A549 (cell line): ENCODE measurements at regions not wholly inside any gene's neighbourhood (a gene's known extent, or its start where the extent isn't known, plus 50 kb on each side); places are given as distances from the start of the nearest gene placed in this dataset.

Source experiments
- ATAC-seq, 2 experiments: fragments of 200-7000 bp in 1 of 2; fragments of >200 bp in 1 of 2; cut with Nextera tagmentation in 1 of 2; cut with Tn5 transposase in 1 of 2; 3 replicates each; pipeline versions ENCODE4 v1.8.0 to v1.9.1; 2018 to 2020; ENCODE audit warnings: mild to moderate bottlenecking in 1 of 2, moderate library complexity in 1 of 2
- CTCF ChIA-PET: fragments of 300-600 bp; sonication (Branson Sonifier 250); formaldehyde crosslinking; extraction: SDS; loops from one replicate; lab custom pipeline; 2021; ENCODE audit warnings: antibody characterized with exemption, inconsistent platforms; lab: Yijun Ruan, JAX
- POLR2A ChIA-PET: fragments of 350-600 bp; formaldehyde crosslinking; extraction: SDS; loops from one replicate; lab custom pipeline; 2021; ENCODE audit warnings: antibody characterized with exemption, inconsistent platforms; lab: Yijun Ruan, JAX
- DNase-seq, 2 experiments: peaks; one replicate each; pipeline versions ENCODE4 v3.0.0 to v3.0.0-alpha.2; 2011 to 2016; ENCODE audit warnings: low read depth in 1 of 2, low spot score in 1 of 2
- FAIRE-seq: peaks from 2 replicates; lab custom pipeline; 2011; peaks lifted over from hg19 to GRCh38; lab: Jason Lieb, UNC
- H3K27ac ChIP-seq, 2 experiments: fragments of >200 bp; sonication (Bioruptor Twin); formaldehyde crosslinking; 3 replicates each; pipeline ENCODE4 v1.5.1; 2016 to 2017
- H3K4me1 ChIP-seq: fragments of >200 bp; sonication (Bioruptor Twin); formaldehyde crosslinking; 3 replicates; pipeline ENCODE4 v1.6.1; 2016
- H3K4me2 ChIP-seq: fragments of >200 bp; sonication (Bioruptor Twin); formaldehyde crosslinking; 3 replicates; pipeline ENCODE4 v1.6.1; 2016
- H3K4me3 ChIP-seq: fragments of >200 bp; sonication (Bioruptor Twin); formaldehyde crosslinking; 3 replicates; pipeline ENCODE4 v1.5.1; 2016
- H3K9me3 ChIP-seq: fragments of >200 bp; sonication (Bioruptor Twin); formaldehyde crosslinking; 3 replicates; pipeline ENCODE4 v1.6.1; 2016
- BHLHE40 ChIP-seq: IDR thresholded peaks from 2 replicates; pipeline ENCODE4 v1.6.1; 2012; ENCODE audit warnings: low read depth, low read length, inconsistent platforms
- CEBPB ChIP-seq, 2 experiments: fragments of >200 bp in 1 of 2; sonication (Bioruptor Twin) in 1 of 2; formaldehyde crosslinking in 1 of 2; IDR thresholded peaks; 2 replicates each; pipeline ENCODE4 v1.6.1; 2012 to 2016
- ELK1 ChIP-seq: fragments of 150-350 bp; IDR thresholded peaks from 2 replicates; pipeline ENCODE4 v1.6.1; 2014; ENCODE audit warnings: low read depth, mild to moderate bottlenecking, low read length
- FOSL2 ChIP-seq, 2 experiments: fragments of 450-650 bp in 1 of 2; fragments of >200 bp in 1 of 2; sonication (Bioruptor Twin) in 1 of 2; formaldehyde crosslinking; IDR thresholded peaks; 2 replicates each; pipeline versions ENCODE4 v1.5.0 to v1.6.1; 2016 to 2020; ENCODE audit warnings: mild to moderate bottlenecking in 1 of 2, moderate library complexity in 1 of 2
- FOXS1 ChIP-seq: fragments of 250-450 bp; sonication (Bioruptor Pico); IDR thresholded peaks from 2 replicates; pipeline ENCODE4 v1.5.0; 2020; ENCODE audit warnings: mild to moderate bottlenecking, moderate library complexity
- HEYL ChIP-seq: fragments of 250-450 bp; sonication (Bioruptor Pico); IDR thresholded peaks from 2 replicates; pipeline ENCODE4 v1.8.0; 2021; ENCODE audit warnings: mild to moderate bottlenecking, moderate library complexity
- HOXA7 ChIP-seq: fragments of 250-450 bp; sonication (Bioruptor Pico); IDR thresholded peaks from 2 replicates; pipeline ENCODE4 v1.5.0; 2020; ENCODE audit warnings: mild to moderate bottlenecking, moderate library complexity
- HOXB13 ChIP-seq: fragments of 250-450 bp; sonication (Bioruptor Pico); IDR thresholded peaks from 2 replicates; pipeline ENCODE4 v1.5.0; 2020; ENCODE audit warnings: low read depth, mild to moderate bottlenecking, moderate library complexity
- JUN ChIP-seq, 2 experiments: fragments of >200 bp; sonication (Bioruptor Twin); formaldehyde crosslinking; IDR thresholded peaks; 2 replicates in 1 of 2; 3 replicates in 1 of 2; pipeline ENCODE4 v1.6.1; 2016 to 2017
- JUNB ChIP-seq: fragments of >200 bp; sonication (Bioruptor Twin); formaldehyde crosslinking; IDR thresholded peaks from 2 replicates; pipeline ENCODE4 v1.6.1; 2016
- KDM1A ChIP-seq: fragments of 200-600 bp; sonication (generic); IDR thresholded peaks from 2 replicates; pipeline ENCODE4 v1.6.1; 2016; ENCODE audit warnings: low read depth, mild to moderate bottlenecking
- KDM5A ChIP-seq: fragments of 200-600 bp; sonication (generic); IDR thresholded peaks from 2 replicates; pipeline ENCODE4 v1.6.1; 2016; ENCODE audit warnings: antibody characterized with exemption, mild to moderate bottlenecking
- NR3C1 ChIP-seq: fragments of >200 bp; sonication (Bioruptor Twin); formaldehyde crosslinking; IDR thresholded peaks from 3 replicates; pipeline ENCODE4 v1.6.1; 2017
- PHF8 ChIP-seq: fragments of 200-600 bp; sonication (generic); IDR thresholded peaks from 2 replicates; pipeline ENCODE4 v1.6.1; 2016; ENCODE audit warnings: low read depth, mild to moderate bottlenecking, antibody characterized with exemption, moderate library complexity, borderline replicate concordance
- POLR2AphosphoS2 ChIP-seq: conservative IDR thresholded peaks from 2 replicates; pipeline ENCODE4 v1.6.1; 2012; ENCODE audit warnings: low read length, improper control_type of control experiment, inconsistent platforms
- RFX5 ChIP-seq: fragments of 450-650 bp; IDR thresholded peaks from 2 replicates; pipeline ENCODE4 v1.7.1; 2014; ENCODE audit warnings: antibody characterized with exemption, mild to moderate bottlenecking, moderate library complexity
- RNF2 ChIP-seq: fragments of 200-600 bp; sonication (generic); IDR thresholded peaks from 2 replicates; pipeline ENCODE4 v1.6.1; 2016; ENCODE audit warnings: low read depth, mild to moderate bottlenecking, antibody characterized with exemption, moderate library complexity, borderline replicate concordance
- SMC3 ChIP-seq: fragments of >200 bp; sonication (Bioruptor Twin); formaldehyde crosslinking; IDR thresholded peaks from 3 replicates; pipeline ENCODE4 v1.6.1; 2018; ENCODE audit warnings: inconsistent platforms
- TFCP2L1 ChIP-seq: fragments of 250-450 bp; sonication (Bioruptor Pico); IDR thresholded peaks from 2 replicates; pipeline ENCODE4 v1.5.0; 2021; ENCODE audit warnings: mild to moderate bottlenecking
- USF2 ChIP-seq: fragments of 450-650 bp; IDR thresholded peaks from 2 replicates; pipeline ENCODE4 v1.6.1; 2014; ENCODE audit warnings: antibody characterized with exemption
- ZC3H11A ChIP-seq: fragments of 450-650 bp; IDR thresholded peaks from 2 replicates; pipeline ENCODE4 v1.6.1; 2014; ENCODE audit warnings: antibody characterized with exemption, mild to moderate bottlenecking
- WGBS: methylation state at CpG from one replicate; pipeline ENCODE4 v1.1.6; 2017; ENCODE audit errors: missing lambda C conversion rate; 5-methylcytosine and 5-hydroxymethylcytosine counted together
- TF ChIP-seq, protein P1 (sequence below): fragments of >200 bp; sonication (Bioruptor Twin); formaldehyde crosslinking; IDR thresholded peaks from 2 replicates; pipeline ENCODE4 v1.6.1; 2016
- TF ChIP-seq, protein P2 (sequence below): fragments of >200 bp; sonication (Bioruptor Twin); formaldehyde crosslinking; IDR thresholded peaks from 3 replicates; pipeline ENCODE4 v1.6.1; 2016

DNA sequence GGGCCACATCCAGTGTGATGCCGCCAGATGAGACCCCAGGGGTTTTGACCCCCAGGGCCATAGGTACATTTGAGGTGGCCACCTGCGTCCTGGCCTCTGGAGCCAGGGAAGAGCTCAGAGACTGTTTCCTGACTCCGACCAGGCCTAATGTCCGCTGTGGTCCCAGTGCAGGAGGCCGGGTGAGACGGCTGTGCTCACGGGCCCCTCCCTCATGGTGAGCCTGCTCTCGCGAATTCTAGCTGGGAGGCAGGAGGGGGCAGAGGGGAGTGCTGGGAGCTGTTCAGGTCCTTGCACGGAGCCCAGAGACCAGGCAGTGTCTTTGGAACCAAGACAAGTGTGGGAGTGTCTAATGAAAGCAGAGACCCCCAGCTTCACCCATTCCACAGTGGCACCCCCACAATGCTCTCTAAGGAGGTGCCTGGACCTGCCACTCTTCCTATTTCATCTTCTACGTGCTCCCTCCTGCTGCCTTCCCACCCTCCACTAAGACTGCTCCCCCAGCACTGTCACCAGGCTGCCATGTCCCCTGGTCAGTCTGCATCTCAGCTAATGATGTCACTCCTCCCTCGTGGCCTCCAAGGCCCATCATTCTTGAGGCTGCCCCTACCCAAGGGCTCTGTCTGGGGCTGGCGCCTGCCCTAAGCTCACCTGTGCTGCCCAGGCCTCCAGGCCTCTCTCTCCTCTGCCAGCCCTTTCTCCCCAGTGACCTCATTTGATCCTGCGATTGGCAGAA is 256.3 kb upstream of the C1orf174 start:
- Histone ChIP-seq H3K4me3 (no peak overlapping the region), H3K4me2 (no peak overlapping the region), H3K9me3 (no peaks in the 10 kb centered on the region), H3K4me1 (no peaks in the 10 kb centered on the region), H3K27ac (no peak overlapping the region)
- CTCF ChIA-PET, result no interaction called here
- WGBS, result 7% methylated on average over 2 of the region's 14 CpGs
- FAIRE-seq (no peak), ATAC-seq (no peak), DNase-seq (no peak)
- TF ChIP-seq SMC3 (no peak), FOSL2 (IDR thresholded peaks at IDR 0.05) (no peak), FOSL2 (CRISPR knock-in tag; IDR thresholded peaks at IDR 0.05) (no peak), PHF8 (no peak), HOXA7 (CRISPR knock-in tag) (no peak), RNF2 (no peak), RFX5 (no peak), KDM1A (no peak), HOXB13 (CRISPR knock-in tag) (no peak), CEBPB (IDR thresholded peaks at IDR 0.05) (no peak)
- TF ChIP-seq, protein P1, sequence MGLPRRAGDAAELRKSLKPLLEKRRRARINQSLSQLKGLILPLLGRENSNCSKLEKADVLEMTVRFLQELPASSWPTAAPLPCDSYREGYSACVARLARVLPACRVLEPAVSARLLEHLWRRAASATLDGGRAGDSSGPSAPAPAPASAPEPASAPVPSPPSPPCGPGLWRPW, result no peak
- POLR2A ChIA-PET, result no interaction called here

- no peak for TF ChIP-seq FOXS1
- TF ChIP-seq CEBPB (IDR thresholded peaks at IDR 0.05), result no peak
- no peak for TF ChIP-seq NR3C1
- TF ChIP-seq FOSL2 (IDR thresholded peaks at IDR 0.05), result no peak
- TF ChIP-seq FOSL2 (CRISPR knock-in tag; IDR thresholded peaks at IDR 0.05), result no peak
- TF ChIP-seq, protein P2, sequence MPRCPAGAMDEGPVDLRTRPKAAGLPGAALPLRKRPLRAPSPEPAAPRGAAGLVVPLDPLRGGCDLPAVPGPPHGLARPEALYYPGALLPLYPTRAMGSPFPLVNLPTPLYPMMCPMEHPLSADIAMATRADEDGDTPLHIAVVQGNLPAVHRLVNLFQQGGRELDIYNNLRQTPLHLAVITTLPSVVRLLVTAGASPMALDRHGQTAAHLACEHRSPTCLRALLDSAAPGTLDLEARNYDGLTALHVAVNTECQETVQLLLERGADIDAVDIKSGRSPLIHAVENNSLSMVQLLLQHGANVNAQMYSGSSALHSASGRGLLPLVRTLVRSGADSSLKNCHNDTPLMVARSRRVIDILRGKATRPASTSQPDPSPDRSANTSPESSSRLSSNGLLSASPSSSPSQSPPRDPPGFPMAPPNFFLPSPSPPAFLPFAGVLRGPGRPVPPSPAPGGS, result no peak
- no peak for TF ChIP-seq KDM5A
- no peak for TF ChIP-seq KDM1A
- TF ChIP-seq JUN (IDR thresholded peaks at IDR 0.05), result no peak
- TF ChIP-seq ZC3H11A, result no peak
- TF ChIP-seq ELK1, result no peak
- no peak for TF ChIP-seq TFCP2L1 (CRISPR knock-in tag)
- no peak for TF ChIP-seq SMC3
- TF ChIP-seq USF2, result no peak
- TF ChIP-seq JUNB, result no peak
- TF ChIP-seq BHLHE40, result no peak
- no peak for TF ChIP-seq POLR2AphosphoS2
- no peak for TF ChIP-seq HEYL (CRISPR knock-in tag)
- TF ChIP-seq, all 56 proteins: peak for 0
- CTCF ChIA-PET, result no interaction called here
- FAIRE-seq (no peak), ATAC-seq (no peak), DNase-seq (no peak)
- no peaks in the 10 kb centered on the region for H3K4me1 ChIP-seq
- 25% methylated on average over 6 of the region's 7 CpGs for WGBS
- H3K27ac ChIP-seq, result no peak overlapping the region
- no peak overlapping the region for H3K4me3 ChIP-seq
- POLR2A ChIA-PET, result no interaction called here
- H3K4me2 ChIP-seq, result no peak overlapping the region
- H3K9me3 ChIP-seq, result no peaks in the 10 kb centered on the region
Observed at GRCh38 chr1:4160181-4160580, 260.1 kb upstream of the C1orf174 start.
